Activated naive CD4-positive, alpha-beta T cell treated with anti-CD3 and anti-CD28 coated beads, Interleukin-2, amount 10 ng/mL, durations not matched to agents 7 days and 5 days (primary cell): ENCODE measurements at regions not wholly inside any gene's neighbourhood (a gene's known extent, or its start where the extent isn't known, plus 50 kb on each side); places are given as distances from the start of the nearest gene placed in this dataset.

ENCODE experiments used
- CTCF ChIA-PET: fragments of 350-600 bp; sonication (Branson Sonifier 250); formaldehyde crosslinking; loops from one replicate; lab custom pipeline; 2021; ENCODE audit warnings: antibody characterized with exemption; lab: Charles Lee
- DNase-seq: peaks from one replicate; pipeline ENCODE4 v3.0.0-alpha.2; 2020
- H3K27ac Mint-ChIP-seq: one replicate; pipeline ENCODE4 v1.8.0; 2021; ENCODE audit warnings: mild to moderate bottlenecking, moderate library complexity, mixed read lengths
- H3K27me3 Mint-ChIP-seq: one replicate; pipeline ENCODE4 v1.8.0; 2021; ENCODE audit warnings: mild to moderate bottlenecking, mixed read lengths
- H3K36me3 Mint-ChIP-seq: one replicate; pipeline ENCODE4 v1.8.0; 2021; ENCODE audit warnings: mixed read lengths
- H3K4me1 Mint-ChIP-seq: one replicate; pipeline ENCODE4 v1.8.0; 2021; ENCODE audit warnings: mixed read lengths
- H3K4me3 Mint-ChIP-seq: one replicate; pipeline ENCODE4 v1.8.0; 2021; ENCODE audit warnings: mild to moderate bottlenecking, moderate library complexity, mixed read lengths
- H3K9me3 Mint-ChIP-seq: one replicate; pipeline ENCODE4 v1.8.0; 2021; ENCODE audit warnings: mixed read lengths

GRCh38 chr4:149135062-149135461 is 680.6 kb downstream of the IQCM start:
- CTCF ChIA-PET = no interaction called here

GRCh38 chr4:149121023-149121404 is 678.8 kb upstream of the NR3C2 start:
- no peak overlapping the region for H3K4me3 Mint-ChIP-seq
- CTCF ChIA-PET = no interaction called here
- no peaks in the 10 kb centered on the region for H3K9me3 Mint-ChIP-seq
- no peaks in the 10 kb centered on the region for H3K4me1 Mint-ChIP-seq
- no peak for DNase-seq
- H3K27ac Mint-ChIP-seq = no peak overlapping the region
- no peaks in the 10 kb centered on the region for H3K36me3 Mint-ChIP-seq
- H3K27me3 Mint-ChIP-seq = no peaks in the 10 kb centered on the region

More at GRCh38 chr4:149135062-149135461, 680.6 kb downstream of the IQCM start:
- H3K27ac Mint-ChIP-seq = no peak overlapping the region
- no peaks in the 10 kb centered on the region for H3K36me3 Mint-ChIP-seq
- H3K4me1 Mint-ChIP-seq = no peaks in the 10 kb centered on the region
- no peaks in the 10 kb centered on the region for H3K27me3 Mint-ChIP-seq
- no peak overlapping the region for H3K4me3 Mint-ChIP-seq
- DNase-seq = no peak
- no peaks in the 10 kb centered on the region for H3K9me3 Mint-ChIP-seq

GRCh38 chr4:149120331-149121022 is 678.3 kb upstream of the NR3C2 start:
- Mint-ChIP-seq H3K4me3 (no peak overlapping the region), H3K9me3 (no peaks in the 10 kb centered on the region), H3K4me1 (no peaks in the 10 kb centered on the region), H3K27ac (no peak overlapping the region), H3K36me3 (no peaks in the 10 kb centered on the region), H3K27me3 (no peaks in the 10 kb centered on the region)
- no peak for DNase-seq
- CTCF ChIA-PET = no interaction called here

- CTCF ChIA-PET = no interaction called here
- no peak overlapping the region for H3K4me3 Mint-ChIP-seq
- no peaks in the 10 kb centered on the region for H3K9me3 Mint-ChIP-seq
- no peaks in the 10 kb centered on the region for H3K36me3 Mint-ChIP-seq
- H3K27ac Mint-ChIP-seq = no peak overlapping the region
- no peaks in the 10 kb centered on the region for H3K4me1 Mint-ChIP-seq
- H3K27me3 Mint-ChIP-seq = no peaks in the 10 kb centered on the region
- DNase-seq = no peak
Observed at GRCh38 chr4:149116806-149117205, 674.6 kb upstream of the NR3C2 start.

- no peak overlapping the region for H3K27ac Mint-ChIP-seq
- CTCF ChIA-PET = no interaction called here
- H3K4me1 Mint-ChIP-seq = no peaks in the 10 kb centered on the region
- no peak overlapping the region for H3K4me3 Mint-ChIP-seq
- H3K27me3 Mint-ChIP-seq = no peaks in the 10 kb centered on the region
- H3K36me3 Mint-ChIP-seq = no peaks in the 10 kb centered on the region
- H3K9me3 Mint-ChIP-seq = no peaks in the 10 kb centered on the region
- DNase-seq = no peak
Observed at GRCh38 chr4:149113804-149114430, 671.7 kb upstream of the NR3C2 start.

- no peaks in the 10 kb centered on the region for H3K4me1 Mint-ChIP-seq
- no peaks in the 10 kb centered on the region for H3K9me3 Mint-ChIP-seq
- no peak for DNase-seq
- no peaks in the 10 kb centered on the region for H3K27me3 Mint-ChIP-seq
- no peak overlapping the region for H3K27ac Mint-ChIP-seq
- no peaks in the 10 kb centered on the region for H3K36me3 Mint-ChIP-seq
- H3K4me3 Mint-ChIP-seq = no peak overlapping the region
- CTCF ChIA-PET = no interaction called here
Observed at GRCh38 chr4:149112109-149112508, 669.9 kb upstream of the NR3C2 start.

GRCh38 chr4:149110481-149110880 is 668.3 kb upstream of the NR3C2 start:
- H3K4me1 Mint-ChIP-seq = no peaks in the 10 kb centered on the region
- H3K4me3 Mint-ChIP-seq = no peak overlapping the region
- no peaks in the 10 kb centered on the region for H3K27me3 Mint-ChIP-seq
- CTCF ChIA-PET = no interaction called here
- no peak for DNase-seq
- H3K9me3 Mint-ChIP-seq = no peaks in the 10 kb centered on the region
- H3K27ac Mint-ChIP-seq = no peak overlapping the region
- H3K36me3 Mint-ChIP-seq = no peaks in the 10 kb centered on the region

- Mint-ChIP-seq H3K27me3 (no peaks in the 10 kb centered on the region), H3K36me3 (no peaks in the 10 kb centered on the region), H3K4me3 (no peak overlapping the region), H3K27ac (no peak overlapping the region), H3K4me1 (no peaks in the 10 kb centered on the region), H3K9me3 (no peaks in the 10 kb centered on the region)
- no peak for DNase-seq
- CTCF ChIA-PET = no interaction called here
Observed at GRCh38 chr4:149108626-149109025, 666.4 kb upstream of the NR3C2 start.

- no peak for DNase-seq
- H3K36me3 Mint-ChIP-seq = no peaks in the 10 kb centered on the region
- no peaks in the 10 kb centered on the region for H3K9me3 Mint-ChIP-seq
- H3K4me1 Mint-ChIP-seq = no peaks in the 10 kb centered on the region
- no peak overlapping the region for H3K4me3 Mint-ChIP-seq
- peaks cover 3% of the 10 kb centered on the region for H3K27me3 Mint-ChIP-seq
- CTCF ChIA-PET = no interaction called here
- no peak overlapping the region for H3K27ac Mint-ChIP-seq
Observed at GRCh38 chr4:149102765-149103164, 660.6 kb upstream of the NR3C2 start.

GRCh38 chr4:149101649-149102048 is 659.4 kb upstream of the NR3C2 start:
- CTCF ChIA-PET = no interaction called here
- no peaks in the 10 kb centered on the region for H3K4me1 Mint-ChIP-seq
- no peaks in the 10 kb centered on the region for H3K9me3 Mint-ChIP-seq
- H3K27me3 Mint-ChIP-seq = peaks cover 3% of the 10 kb centered on the region
- no peak for DNase-seq
- H3K4me3 Mint-ChIP-seq = no peak overlapping the region
- H3K27ac Mint-ChIP-seq = no peak overlapping the region
- H3K36me3 Mint-ChIP-seq = no peaks in the 10 kb centered on the region

- Mint-ChIP-seq H3K9me3 (peaks cover 2% of the 10 kb centered on the region), H3K4me1 (no peaks in the 10 kb centered on the region), H3K27ac (no peak overlapping the region), H3K36me3 (no peaks in the 10 kb centered on the region), H3K27me3 (no peaks in the 10 kb centered on the region), H3K4me3 (no peak overlapping the region)
- CTCF ChIA-PET = no interaction called here
- no peak for DNase-seq
Observed at GRCh38 chr4:149095811-149096210, 653.6 kb upstream of the NR3C2 start.

GRCh38 chr4:149095001-149095400 is 652.8 kb upstream of the NR3C2 start:
- no peaks in the 10 kb centered on the region for H3K4me1 Mint-ChIP-seq
- CTCF ChIA-PET = no interaction called here
- H3K4me3 Mint-ChIP-seq = no peak overlapping the region
- peaks cover 2% of the 10 kb centered on the region for H3K9me3 Mint-ChIP-seq
- H3K36me3 Mint-ChIP-seq = no peaks in the 10 kb centered on the region
- no peak overlapping the region for H3K27ac Mint-ChIP-seq
- no peak for DNase-seq
- no peaks in the 10 kb centered on the region for H3K27me3 Mint-ChIP-seq

GRCh38 chr4:149084144-149084543 is 641.9 kb upstream of the NR3C2 start:
- DNase-seq = no peak
- no peaks in the 10 kb centered on the region for H3K4me1 Mint-ChIP-seq
- CTCF ChIA-PET = no interaction called here
- H3K36me3 Mint-ChIP-seq = no peaks in the 10 kb centered on the region
- H3K4me3 Mint-ChIP-seq = no peak overlapping the region
- no peaks in the 10 kb centered on the region for H3K9me3 Mint-ChIP-seq
- no peak overlapping the region for H3K27ac Mint-ChIP-seq
- H3K27me3 Mint-ChIP-seq = no peaks in the 10 kb centered on the region

- Mint-ChIP-seq H3K9me3 (peaks cover 3% of the 10 kb centered on the region), H3K27me3 (no peaks in the 10 kb centered on the region), H3K36me3 (no peaks in the 10 kb centered on the region), H3K4me1 (no peaks in the 10 kb centered on the region), H3K4me3 (no peak overlapping the region), H3K27ac (no peak overlapping the region)
- no peak for DNase-seq
- CTCF ChIA-PET = no interaction called here
Observed at GRCh38 chr4:149077181-149077580, 635.0 kb upstream of the NR3C2 start.

- Mint-ChIP-seq H3K4me1 (no peaks in the 10 kb centered on the region), H3K4me3 (no peak overlapping the region), H3K27me3 (no peaks in the 10 kb centered on the region), H3K9me3 (peaks cover 3% of the 10 kb centered on the region), H3K36me3 (no peaks in the 10 kb centered on the region), H3K27ac (no peak overlapping the region)
- no peak for DNase-seq
- CTCF ChIA-PET = no interaction called here
Observed at GRCh38 chr4:149076401-149076800, 634.2 kb upstream of the NR3C2 start.
